Lower leg skin (tissue), 3 donors: ENCODE measurements at regions not wholly inside any gene's neighbourhood (a gene's known extent, or its start where the extent isn't known, plus 50 kb on each side); places are given as distances from the start of the nearest gene placed in this dataset.
"Not testable (repeated sequence)": the region's sequence is repeated elsewhere in the genome, so short reads cannot be mapped to it uniquely, and the experiment has no call there.

Source experiments
- CTCF ChIP-seq, 3 donors: fragments of 450-650 bp; IDR thresholded peaks; one replicate each; pipeline ENCODE4 v1.5.1; 2016; ENCODE audit warnings: antibody characterized with exemption in 3 of 3, mild to moderate bottlenecking in 3 of 3, moderate library complexity in 2 of 3
- POLR2A ChIP-seq, 2 donors: fragments of 450-650 bp; IDR thresholded peaks; one replicate each; pipeline ENCODE4 v1.6.1; 2016 to 2017; ENCODE audit warnings: antibody characterized with exemption in 2 of 2, mild to moderate bottlenecking in 1 of 2, moderate library complexity in 1 of 2

GRCh38 chr4:131726940-131727339, 1422.2 kb upstream of the PCDH10 start:
- TF ChIP-seq POLR2A, CTCF (IDR thresholded peaks at IDR 0.05): not testable (repeated sequence)
